HEK293T (cell line): ENCODE measurements at regions not wholly inside any gene's neighbourhood (a gene's known extent, or its start where the extent isn't known, plus 50 kb on each side); places are given as distances from the start of the nearest gene placed in this dataset.

Experiments
- CTCF ChIA-PET: fragments of 350-600 bp; formaldehyde crosslinking; extraction: SDS; loops from one replicate; lab custom pipeline; 2021; ENCODE audit warnings: antibody characterized with exemption, inconsistent platforms; lab: Yijun Ruan, JAX
- POLR2A ChIA-PET: fragments of 350-600 bp; formaldehyde crosslinking; extraction: SDS; loops from one replicate; lab custom pipeline; 2020; ENCODE audit warnings: antibody characterized with exemption, inconsistent platforms; lab: Yijun Ruan, JAX
- DNase-seq: peaks from one replicate; pipeline ENCODE4 v3.0.0; 2012; ENCODE audit warnings: mixed read lengths; ENCODE audit errors: extremely low spot score
- ARNT ChIP-seq: fragments of 450-650 bp; IDR thresholded peaks from 2 replicates; pipeline ENCODE4 v1.6.1; 2017; ENCODE audit warnings: mild to moderate bottlenecking
- BHLHE40 ChIP-seq: fragments of 450-650 bp; IDR thresholded peaks from 2 replicates; pipeline ENCODE4 v1.6.1; 2016; ENCODE audit warnings: mild to moderate bottlenecking, moderate library complexity, borderline replicate concordance
- CTBP1 ChIP-seq: fragments of 450-650 bp; IDR thresholded peaks from 2 replicates; pipeline ENCODE4 v1.6.1; 2016; ENCODE audit warnings: borderline replicate concordance
- ELF4 ChIP-seq: fragments of 450-650 bp; IDR thresholded peaks from 2 replicates; pipeline ENCODE4 v1.6.1; 2017; ENCODE audit warnings: antibody characterized with exemption
- FOXA1 ChIP-seq: fragments of 450-650 bp; IDR thresholded peaks from 2 replicates; pipeline ENCODE4 v1.6.1; 2016; ENCODE audit warnings: mild to moderate bottlenecking
- FOXK2 ChIP-seq: fragments of 450-650 bp; IDR thresholded peaks from 2 replicates; pipeline ENCODE4 v1.6.1; 2016; ENCODE audit warnings: mild to moderate bottlenecking
- FOXM1 ChIP-seq: fragments of 450-650 bp; IDR thresholded peaks from 2 replicates; pipeline ENCODE4 v1.6.1; 2017; ENCODE audit warnings: mild to moderate bottlenecking, borderline replicate concordance
- HDGF ChIP-seq: fragments of 450-650 bp; IDR thresholded peaks from 2 replicates; pipeline ENCODE4 v1.6.1; 2017; ENCODE audit warnings: antibody characterized with exemption, borderline replicate concordance
- L3MBTL2 ChIP-seq: fragments of 450-650 bp; conservative IDR thresholded peaks from 2 replicates; pipeline ENCODE4 v1.6.1; 2016; ENCODE audit warnings: mild to moderate bottlenecking
- LEF1 ChIP-seq: fragments of 450-650 bp; IDR thresholded peaks from 2 replicates; pipeline ENCODE4 v1.6.1; 2017; ENCODE audit warnings: mild to moderate bottlenecking, borderline replicate concordance
- NFRKB ChIP-seq: fragments of 450-650 bp; IDR thresholded peaks from 2 replicates; pipeline ENCODE4 v1.6.1; 2016; ENCODE audit warnings: mild to moderate bottlenecking, moderate library complexity
- PKNOX1 ChIP-seq: fragments of 450-650 bp; IDR thresholded peaks from 2 replicates; pipeline ENCODE4 v1.6.1; 2016
- SP1 ChIP-seq: fragments of 450-650 bp; IDR thresholded peaks from 2 replicates; pipeline ENCODE4 v1.6.1; 2017
- SUZ12 ChIP-seq: fragments of 450-650 bp; IDR thresholded peaks from 2 replicates; pipeline ENCODE4 v1.6.1; 2016; ENCODE audit warnings: mild to moderate bottlenecking
- TARDBP ChIP-seq: fragments of 450-650 bp; IDR thresholded peaks from 2 replicates; pipeline ENCODE4 v1.6.1; 2016
- ZNF384 ChIP-seq: fragments of 450-650 bp; IDR thresholded peaks from 2 replicates; pipeline ENCODE4 v1.6.1; 2016

GRCh38 chr6:105825210-105825609 lies 260.9 kb upstream of the PRDM1 start:
- POLR2A ChIA-PET: no interaction called here
- no peak for TF ChIP-seq FOXK2
- no peak for TF ChIP-seq HDGF
- TF ChIP-seq SP1: no peak
- TF ChIP-seq FOXM1: no peak
- no peak for TF ChIP-seq TARDBP
- TF ChIP-seq CTBP1: no peak
- TF ChIP-seq ZNF384: no peak
- no peak for TF ChIP-seq SUZ12
- TF ChIP-seq ARNT: no peak
- TF ChIP-seq LEF1: no peak
- no peak for TF ChIP-seq NFRKB
- TF ChIP-seq L3MBTL2: no peak
- no peak for TF ChIP-seq FOXA1
- no peak for TF ChIP-seq ELF4
- TF ChIP-seq PKNOX1: no peak
- TF ChIP-seq BHLHE40: no peak
- no peak for DNase-seq
- CTCF ChIA-PET: no interaction called here

GRCh38 chr6:105824732-105825131 lies 261.4 kb upstream of the PRDM1 start:
- POLR2A ChIA-PET: no interaction called here
- CTCF ChIA-PET: no interaction called here

GRCh38 chr6:105821777-105822176 lies 264.4 kb upstream of the PRDM1 start:
- TF ChIP-seq SP1: no peak
- no peak for TF ChIP-seq BHLHE40
- TF ChIP-seq CTBP1: no peak
- no peak for TF ChIP-seq FOXA1
- ChIA-PET CTCF (no interaction called here), POLR2A (no interaction called here)
- no peak for DNase-seq

More at GRCh38 chr6:105824732-105825131, 261.4 kb upstream of the PRDM1 start:
- no peak for DNase-seq
- TF ChIP-seq NFRKB (no peak), CTBP1 (no peak), SP1 (no peak), FOXM1 (no peak), L3MBTL2 (no peak), FOXK2 (no peak), BHLHE40 (no peak), PKNOX1 (no peak), ELF4 (no peak)

GRCh38 chr6:105821027-105821426 lies 265.1 kb upstream of the PRDM1 start:
- CTCF ChIA-PET: no interaction called here
- POLR2A ChIA-PET: no interaction called here
- TF ChIP-seq NFRKB: no peak
- TF ChIP-seq ARNT: no peak
- no peak for TF ChIP-seq ZNF384
- TF ChIP-seq FOXK2: no peak
- no peak for TF ChIP-seq L3MBTL2
- no peak for TF ChIP-seq FOXM1
- TF ChIP-seq TARDBP: no peak
- no peak for TF ChIP-seq SUZ12
- no peak for TF ChIP-seq CTBP1
- no peak for TF ChIP-seq SP1
- TF ChIP-seq FOXA1: no peak
- no peak for TF ChIP-seq LEF1
- TF ChIP-seq ELF4: no peak
- TF ChIP-seq BHLHE40: no peak
- no peak for TF ChIP-seq PKNOX1
- no peak for DNase-seq

GRCh38 chr6:105819745-105820144 lies 266.4 kb upstream of the PRDM1 start:
- no peak for DNase-seq
- ChIA-PET POLR2A (no interaction called here), CTCF (no interaction called here)
- no peak for TF ChIP-seq FOXK2
- no peak for TF ChIP-seq ZNF384
- TF ChIP-seq ARNT: no peak
- TF ChIP-seq FOXA1: no peak
- no peak for TF ChIP-seq TARDBP
- no peak for TF ChIP-seq L3MBTL2
- TF ChIP-seq SUZ12: no peak
- no peak for TF ChIP-seq LEF1
- no peak for TF ChIP-seq HDGF
- no peak for TF ChIP-seq ELF4
- TF ChIP-seq NFRKB: no peak

- ChIA-PET CTCF (no interaction called here), POLR2A (no interaction called here)
- no peak for TF ChIP-seq L3MBTL2
- no peak for TF ChIP-seq ARNT
- TF ChIP-seq LEF1: no peak
- no peak for TF ChIP-seq TARDBP
- TF ChIP-seq FOXA1: no peak
- TF ChIP-seq NFRKB: no peak
- no peak for TF ChIP-seq ELF4
- no peak for TF ChIP-seq FOXM1
- no peak for TF ChIP-seq BHLHE40
- no peak for DNase-seq
These were observed 267.6 kb upstream of the PRDM1 start for GRCh38 chr6:105818505-105818904.

- no peak for DNase-seq
- TF ChIP-seq SP1 (no peak), FOXA1 (no peak), SUZ12 (no peak)
- ChIA-PET CTCF (no interaction called here), POLR2A (no interaction called here)
These were observed 268.2 kb upstream of the PRDM1 start for GRCh38 chr6:105817961-105818360.
